ENCODE measurements at regions not wholly inside any gene's neighbourhood (a gene's known extent, or its start where the extent isn't known, plus 50 kb on each side); places are given as distances from the start of the nearest gene placed in this dataset.
"Not testable (repeated sequence)": the region's sequence is repeated elsewhere in the genome, so short reads cannot be mapped to it uniquely, and the experiment has no call there.

- not testable (repeated sequence) for TF ChIP-seq CTCF, POLR2A (IDR thresholded peaks at IDR 0.05)
Observed at GRCh38 chr6:144495076-144495475, 209.9 kb downstream of the UTRN start.
